HEK293T (cell line): ENCODE measurements at regions not wholly inside any gene's neighbourhood (a gene's known extent, or its start where the extent isn't known, plus 50 kb on each side); places are given as distances from the start of the nearest gene placed in this dataset.

Source experiments
- CTCF ChIA-PET: fragments of 350-600 bp; formaldehyde crosslinking; extraction: SDS; loops from one replicate; lab custom pipeline; 2021; ENCODE audit warnings: antibody characterized with exemption, inconsistent platforms; lab: Yijun Ruan, JAX
- POLR2A ChIA-PET: fragments of 350-600 bp; formaldehyde crosslinking; extraction: SDS; loops from one replicate; lab custom pipeline; 2020; ENCODE audit warnings: antibody characterized with exemption, inconsistent platforms; lab: Yijun Ruan, JAX
- DNase-seq: peaks from one replicate; pipeline ENCODE4 v3.0.0; 2012; ENCODE audit warnings: mixed read lengths; ENCODE audit errors: extremely low spot score
- ARNT ChIP-seq: fragments of 450-650 bp; IDR thresholded peaks from 2 replicates; pipeline ENCODE4 v1.6.1; 2017; ENCODE audit warnings: mild to moderate bottlenecking
- BHLHE40 ChIP-seq: fragments of 450-650 bp; IDR thresholded peaks from 2 replicates; pipeline ENCODE4 v1.6.1; 2016; ENCODE audit warnings: mild to moderate bottlenecking, moderate library complexity, borderline replicate concordance
- CTBP1 ChIP-seq: fragments of 450-650 bp; IDR thresholded peaks from 2 replicates; pipeline ENCODE4 v1.6.1; 2016; ENCODE audit warnings: borderline replicate concordance
- ELF4 ChIP-seq: fragments of 450-650 bp; IDR thresholded peaks from 2 replicates; pipeline ENCODE4 v1.6.1; 2017; ENCODE audit warnings: antibody characterized with exemption
- FOXA1 ChIP-seq: fragments of 450-650 bp; IDR thresholded peaks from 2 replicates; pipeline ENCODE4 v1.6.1; 2016; ENCODE audit warnings: mild to moderate bottlenecking
- FOXK2 ChIP-seq: fragments of 450-650 bp; IDR thresholded peaks from 2 replicates; pipeline ENCODE4 v1.6.1; 2016; ENCODE audit warnings: mild to moderate bottlenecking
- FOXM1 ChIP-seq: fragments of 450-650 bp; IDR thresholded peaks from 2 replicates; pipeline ENCODE4 v1.6.1; 2017; ENCODE audit warnings: mild to moderate bottlenecking, borderline replicate concordance
- HDGF ChIP-seq: fragments of 450-650 bp; IDR thresholded peaks from 2 replicates; pipeline ENCODE4 v1.6.1; 2017; ENCODE audit warnings: antibody characterized with exemption, borderline replicate concordance
- L3MBTL2 ChIP-seq: fragments of 450-650 bp; conservative IDR thresholded peaks from 2 replicates; pipeline ENCODE4 v1.6.1; 2016; ENCODE audit warnings: mild to moderate bottlenecking
- LEF1 ChIP-seq: fragments of 450-650 bp; IDR thresholded peaks from 2 replicates; pipeline ENCODE4 v1.6.1; 2017; ENCODE audit warnings: mild to moderate bottlenecking, borderline replicate concordance
- NFRKB ChIP-seq: fragments of 450-650 bp; IDR thresholded peaks from 2 replicates; pipeline ENCODE4 v1.6.1; 2016; ENCODE audit warnings: mild to moderate bottlenecking, moderate library complexity
- SP1 ChIP-seq: fragments of 450-650 bp; IDR thresholded peaks from 2 replicates; pipeline ENCODE4 v1.6.1; 2017
- TARDBP ChIP-seq: fragments of 450-650 bp; IDR thresholded peaks from 2 replicates; pipeline ENCODE4 v1.6.1; 2016
- ZNF384 ChIP-seq: fragments of 450-650 bp; IDR thresholded peaks from 2 replicates; pipeline ENCODE4 v1.6.1; 2016
- TF ChIP-seq, protein P1 (sequence below): fragments of 450-650 bp; IDR thresholded peaks from 2 replicates; pipeline ENCODE4 v1.6.1; 2016

DNA sequence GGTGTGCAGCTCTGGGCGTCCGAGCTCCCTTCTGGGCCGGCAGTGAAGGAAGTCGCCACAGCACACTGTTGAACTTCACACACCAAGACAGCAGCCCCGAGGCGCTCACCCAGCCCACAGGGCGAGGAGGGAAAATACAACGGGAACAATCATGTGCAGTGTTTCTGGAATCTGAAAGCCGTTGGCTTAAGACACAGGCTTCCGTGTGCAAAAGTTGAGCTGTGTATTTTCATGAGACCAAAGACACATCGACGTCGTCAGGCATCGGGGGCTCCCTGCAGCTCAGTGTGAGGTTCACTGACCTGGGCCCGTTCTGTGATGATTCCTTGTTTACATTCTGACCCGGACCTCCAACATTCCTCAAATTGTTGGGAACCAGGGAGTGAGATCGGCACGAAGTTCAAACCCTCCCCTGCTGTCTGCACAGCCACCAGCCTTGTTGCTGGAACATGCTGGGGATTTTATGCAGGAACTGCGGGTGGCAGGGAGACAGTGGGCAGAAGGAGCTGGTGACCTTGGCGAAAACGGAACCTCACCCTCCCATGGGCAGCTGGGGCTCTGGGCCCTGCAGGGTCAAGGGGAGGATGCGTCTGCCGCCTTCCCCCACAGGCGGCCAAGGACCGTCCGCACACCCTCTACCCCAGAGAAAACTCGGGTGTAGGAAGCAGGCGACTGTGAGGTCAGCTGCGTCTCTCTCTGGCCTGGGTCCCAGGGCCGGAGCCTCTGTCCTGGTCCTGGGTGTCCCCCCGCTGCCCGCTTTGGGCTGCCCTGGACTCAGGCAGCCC lies 72.2 kb downstream of the METRNL start:
- no peak for DNase-seq
- CTCF ChIA-PET, result no interaction called here
- POLR2A ChIA-PET, result no interaction called here
- TF ChIP-seq LEF1, result no peak
- no peak for TF ChIP-seq ELF4
- TF ChIP-seq ARNT, result no peak
- TF ChIP-seq FOXM1, result no peak
- TF ChIP-seq ZNF384, result no peak
- TF ChIP-seq TARDBP, result no peak
- TF ChIP-seq FOXK2, result no peak
- TF ChIP-seq FOXA1, result no peak

DNA sequence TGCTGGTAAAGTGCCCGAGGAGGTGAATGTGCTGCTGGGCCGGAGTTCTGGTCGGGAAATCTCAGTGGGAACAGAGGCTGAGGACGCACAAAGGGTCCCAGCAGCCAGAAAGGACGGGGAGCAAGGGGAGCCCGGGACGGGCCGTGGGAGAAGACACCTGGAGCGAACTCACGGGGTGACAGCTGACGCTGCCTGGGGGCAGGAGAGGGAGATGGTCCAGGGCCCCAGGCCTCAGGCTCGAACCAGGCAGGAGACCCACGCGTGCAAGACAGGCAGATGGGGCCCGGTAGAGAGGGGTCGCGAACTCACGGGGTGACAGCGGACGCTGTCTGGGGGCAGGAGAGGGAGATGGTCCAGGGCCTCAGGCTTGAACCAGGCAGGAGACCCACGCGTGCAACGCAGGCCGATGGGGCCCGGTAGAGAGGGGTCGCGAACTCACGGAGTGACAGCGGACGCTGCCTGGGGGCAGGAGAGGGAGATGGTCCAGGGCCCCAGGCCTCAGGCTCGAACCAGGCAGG lies 72.9 kb downstream of the METRNL start:
- CTCF ChIA-PET, result no interaction called here
- no peak for DNase-seq
- POLR2A ChIA-PET, result no interaction called here
- TF ChIP-seq, protein P1, sequence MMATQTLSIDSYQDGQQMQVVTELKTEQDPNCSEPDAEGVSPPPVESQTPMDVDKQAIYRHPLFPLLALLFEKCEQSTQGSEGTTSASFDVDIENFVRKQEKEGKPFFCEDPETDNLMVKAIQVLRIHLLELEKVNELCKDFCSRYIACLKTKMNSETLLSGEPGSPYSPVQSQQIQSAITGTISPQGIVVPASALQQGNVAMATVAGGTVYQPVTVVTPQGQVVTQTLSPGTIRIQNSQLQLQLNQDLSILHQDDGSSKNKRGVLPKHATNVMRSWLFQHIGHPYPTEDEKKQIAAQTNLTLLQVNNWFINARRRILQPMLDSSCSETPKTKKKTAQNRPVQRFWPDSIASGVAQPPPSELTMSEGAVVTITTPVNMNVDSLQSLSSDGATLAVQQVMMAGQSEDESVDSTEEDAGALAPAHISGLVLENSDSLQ, result no peak
- no peak for TF ChIP-seq ZNF384

DNA sequence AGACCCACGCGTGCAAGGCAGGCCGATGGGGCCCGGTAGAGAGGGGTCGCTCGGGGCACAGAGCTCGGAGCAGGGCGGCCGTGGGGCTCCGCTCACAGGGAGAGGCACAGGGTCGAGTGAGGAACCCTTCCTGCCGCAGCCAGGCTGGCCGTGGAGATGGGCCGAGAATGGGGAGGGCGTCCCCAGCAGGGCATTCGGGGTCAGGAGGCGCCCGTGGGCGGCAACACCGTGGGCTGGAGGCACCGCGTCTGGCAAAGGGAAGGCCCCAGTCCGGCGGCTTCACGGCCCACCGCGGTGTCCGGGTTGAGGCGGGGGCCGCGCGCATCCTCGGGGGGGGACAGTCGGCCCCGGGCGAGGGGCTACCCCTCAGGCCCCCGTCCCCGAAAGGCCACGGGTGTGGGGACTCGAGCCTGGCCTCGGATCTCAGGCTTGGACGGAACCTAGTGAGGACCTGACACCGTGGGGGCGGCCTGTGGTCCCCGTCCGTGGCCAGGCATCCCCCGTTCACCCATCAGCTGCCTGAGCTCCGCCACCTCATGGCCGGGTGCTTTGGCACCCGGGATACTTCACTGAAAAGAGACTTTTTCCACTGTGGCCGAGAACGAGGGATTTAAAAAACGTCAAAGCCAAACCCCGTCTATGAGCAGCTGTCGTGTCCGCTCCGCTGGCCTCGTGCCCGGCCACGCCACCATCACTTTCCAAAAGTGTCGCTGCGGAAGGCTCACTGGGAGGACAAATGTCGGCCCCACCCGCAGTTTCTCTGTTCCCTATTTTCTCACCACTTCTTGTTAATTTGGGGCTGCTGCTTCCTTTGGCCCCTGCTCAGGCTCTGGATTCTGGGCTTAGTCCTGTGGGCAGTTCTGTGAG lies 73.6 kb downstream of the METRNL start:
- no peak for DNase-seq
- no peak for TF ChIP-seq TARDBP
- TF ChIP-seq FOXA1, result no peak
- TF ChIP-seq SP1, result no peak
- no peak for TF ChIP-seq BHLHE40
- TF ChIP-seq, protein P1, result no peak
- TF ChIP-seq NFRKB, result no peak
- no peak for TF ChIP-seq L3MBTL2
- no peak for TF ChIP-seq ARNT
- TF ChIP-seq ELF4, result no peak
- no peak for TF ChIP-seq FOXK2
- TF ChIP-seq FOXM1, result no peak
- TF ChIP-seq ZNF384, result no peak
- TF ChIP-seq LEF1, result no peak
- no peak for TF ChIP-seq CTBP1
- ChIA-PET POLR2A (no interaction called here), CTCF (no interaction called here)

DNA sequence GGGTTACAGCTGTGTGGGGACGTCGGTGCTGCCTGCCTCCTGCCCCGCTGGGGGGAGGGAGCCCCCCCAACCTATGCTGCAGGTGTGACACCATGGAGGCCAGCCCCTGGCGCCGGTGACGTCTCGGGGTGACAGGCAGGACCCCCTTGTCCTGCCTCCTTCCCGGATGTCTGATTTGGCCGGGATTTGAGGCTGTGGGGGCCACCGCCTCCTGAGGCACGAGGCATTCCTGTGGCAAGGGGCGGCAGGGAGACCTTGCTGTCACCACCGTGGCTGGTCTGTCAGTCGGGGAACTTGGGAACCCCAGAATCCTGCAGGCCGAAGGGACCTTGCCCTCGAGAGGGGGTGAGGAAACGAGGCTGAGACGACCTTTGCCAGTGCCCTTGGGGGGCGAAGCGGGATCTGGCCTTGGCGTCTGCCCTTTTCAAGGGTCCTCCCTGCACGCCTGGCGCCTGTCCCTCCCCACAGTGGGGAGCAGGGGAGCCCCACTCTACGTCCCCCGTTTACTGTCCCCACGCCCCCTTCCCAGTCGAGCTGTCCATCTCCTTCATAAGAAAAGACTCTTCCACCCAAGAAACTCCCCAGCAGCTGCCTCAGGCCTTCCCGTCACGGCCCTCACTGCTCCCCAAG lies 74.4 kb downstream of the METRNL start:
- TF ChIP-seq ARNT (no peak), TARDBP (no peak), FOXA1 (no peak), ZNF384 (no peak), ELF4 (no peak), L3MBTL2 (no peak), FOXK2 (no peak), BHLHE40 (no peak), NFRKB (no peak), SP1 (no peak), HDGF (no peak), FOXM1 (no peak)
- TF ChIP-seq, protein P1, result no peak
- CTCF ChIA-PET, result no interaction called here
- POLR2A ChIA-PET, result no interaction called here
- DNase-seq, result no peak

DNA sequence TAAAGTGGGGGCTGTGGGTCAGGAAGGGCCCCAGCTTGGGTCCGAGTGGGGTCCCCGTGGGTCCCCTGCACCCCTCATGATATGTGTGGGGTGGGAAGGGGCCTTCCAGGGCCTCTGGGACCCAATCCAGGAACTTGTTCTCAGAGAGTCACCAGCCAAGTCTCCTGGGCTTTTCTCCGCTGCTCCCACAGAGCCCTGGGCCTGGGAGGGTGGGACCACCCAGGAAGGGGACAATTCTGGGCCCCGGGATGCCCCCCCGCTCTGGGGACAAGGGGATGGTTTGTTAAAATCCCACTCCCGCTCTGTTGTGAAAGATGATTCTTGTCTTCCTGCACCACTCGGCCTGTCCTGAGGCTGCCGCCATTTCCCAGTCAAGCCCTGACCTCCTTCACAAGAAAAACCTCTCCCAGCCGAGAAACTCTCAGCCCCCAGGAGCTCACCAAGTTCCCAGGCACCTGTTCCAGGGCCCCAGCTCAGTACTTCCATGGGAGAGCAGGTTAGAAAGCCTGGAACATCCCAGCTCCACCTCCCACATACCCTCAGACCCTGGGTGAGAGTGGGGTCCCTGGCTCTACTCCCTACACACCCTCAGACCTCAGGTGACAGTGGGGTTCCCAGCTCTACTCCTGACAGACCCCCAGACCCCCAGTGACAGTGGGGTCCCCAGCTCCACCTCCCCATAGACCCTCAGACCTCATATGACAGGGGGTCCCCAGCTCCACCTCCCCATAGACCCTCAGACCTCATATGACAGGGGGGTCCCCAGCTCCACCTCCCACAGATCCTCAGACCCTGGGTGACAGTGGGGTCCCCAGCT lies 75.1 kb downstream of the METRNL start:
- ChIA-PET CTCF (no interaction called here), POLR2A (no interaction called here)
- DNase-seq, result no peak
- TF ChIP-seq FOXA1 (no peak), LEF1 (no peak), L3MBTL2 (no peak), TARDBP (no peak)
